GM23248 (cell line): ENCODE measurements at regions not wholly inside any gene's neighbourhood (a gene's known extent, or its start where the extent isn't known, plus 50 kb on each side); places are given as distances from the start of the nearest gene placed in this dataset.

Experiments
- EZH2 ChIP-seq: fragments of 200-600 bp; sonication (generic); IDR thresholded peaks from 2 replicates; pipeline ENCODE4 v1.6.1; 2018; ENCODE audit warnings: antibody characterized with exemption, mild to moderate bottlenecking; ENCODE audit not compliant: insufficient read depth, poor library complexity, severe bottlenecking
- EZH2phosphoT487 ChIP-seq: fragments of 200-600 bp; sonication (generic); IDR thresholded peaks from 2 replicates; pipeline ENCODE4 v1.6.1; 2018; ENCODE audit warnings: antibody characterized with exemption, moderate library complexity, mild to moderate bottlenecking, low read depth; ENCODE audit not compliant: insufficient read depth

GRCh38 chr3:16793321-16793720, 91.4 kb upstream of the PLCL2 start:
- no peak for TF ChIP-seq EZH2
- no peak for TF ChIP-seq EZH2phosphoT487
